OCI-LY3 (cell line): ENCODE measurements at regions not wholly inside any gene's neighbourhood (a gene's known extent, or its start where the extent isn't known, plus 50 kb on each side); places are given as distances from the start of the nearest gene placed in this dataset.
"Not testable (repeated sequence)": the region's sequence is repeated elsewhere in the genome, so short reads cannot be mapped to it uniquely, and the experiment has no call there.

Experiments used
- EZH2phosphoT487 ChIP-seq: fragments of 200-600 bp; shearing (Covaris generic); IDR thresholded peaks from 2 replicates; pipeline ENCODE4 v1.6.1; 2018; ENCODE audit warnings: antibody characterized with exemption, mixed run types, low read depth
- TF ChIP-seq, protein P1 (sequence below): fragments of 200-600, 300-600 bp; sonication (generic); IDR thresholded peaks from 2 replicates; pipeline ENCODE4 v1.5.1; 2014; ENCODE audit warnings: antibody characterized with exemption, low read length, low read depth

DNA sequence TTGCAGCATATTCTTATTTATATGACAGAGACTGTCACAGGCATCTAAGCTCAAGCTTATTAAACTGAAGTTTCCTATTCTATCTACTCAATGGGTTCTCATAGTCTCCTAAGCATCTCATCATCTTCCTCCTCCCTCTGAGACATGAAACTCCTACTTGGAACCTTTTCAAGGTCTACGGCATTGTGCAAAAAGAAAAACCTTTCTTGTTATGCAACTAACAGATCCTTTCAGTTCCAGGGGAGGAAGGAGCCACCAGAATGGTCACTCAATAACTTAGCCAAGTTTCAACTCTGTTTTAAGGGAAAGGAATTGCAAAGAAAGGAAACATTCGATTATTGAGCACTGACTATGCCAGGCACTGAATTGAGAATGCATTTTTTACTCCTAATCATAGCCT is 98.1 kb upstream of the RRN3 start:
- TF ChIP-seq, protein P1, sequence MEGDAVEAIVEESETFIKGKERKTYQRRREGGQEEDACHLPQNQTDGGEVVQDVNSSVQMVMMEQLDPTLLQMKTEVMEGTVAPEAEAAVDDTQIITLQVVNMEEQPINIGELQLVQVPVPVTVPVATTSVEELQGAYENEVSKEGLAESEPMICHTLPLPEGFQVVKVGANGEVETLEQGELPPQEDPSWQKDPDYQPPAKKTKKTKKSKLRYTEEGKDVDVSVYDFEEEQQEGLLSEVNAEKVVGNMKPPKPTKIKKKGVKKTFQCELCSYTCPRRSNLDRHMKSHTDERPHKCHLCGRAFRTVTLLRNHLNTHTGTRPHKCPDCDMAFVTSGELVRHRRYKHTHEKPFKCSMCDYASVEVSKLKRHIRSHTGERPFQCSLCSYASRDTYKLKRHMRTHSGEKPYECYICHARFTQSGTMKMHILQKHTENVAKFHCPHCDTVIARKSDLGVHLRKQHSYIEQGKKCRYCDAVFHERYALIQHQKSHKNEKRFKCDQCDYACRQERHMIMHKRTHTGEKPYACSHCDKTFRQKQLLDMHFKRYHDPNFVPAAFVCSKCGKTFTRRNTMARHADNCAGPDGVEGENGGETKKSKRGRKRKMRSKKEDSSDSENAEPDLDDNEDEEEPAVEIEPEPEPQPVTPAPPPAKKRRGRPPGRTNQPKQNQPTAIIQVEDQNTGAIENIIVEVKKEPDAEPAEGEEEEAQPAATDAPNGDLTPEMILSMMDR: not testable (repeated sequence)
- TF ChIP-seq EZH2phosphoT487: not testable (repeated sequence)
